ENCODE measurements at regions not wholly inside any gene's neighbourhood (a gene's known extent, or its start where the extent isn't known, plus 50 kb on each side); places are given as distances from the start of the nearest gene placed in this dataset.

GRCh38 chr9:113648586-113648985 is 185.1 kb downstream of the RGS3 start:
- no peaks in the 10 kb centered on the region for H3F3A ChIP-seq (ENCODE audit: insufficient read depth, low read length, poor library complexity, severe bottlenecking)
- H3K27me3 ChIP-seq (ENCODE audit: insufficient read depth, low read depth, low read length): no peaks in the 10 kb centered on the region
- H2AFZ ChIP-seq (ENCODE audit: low read depth, low read length): no peak overlapping the region
- no peaks in the 10 kb centered on the region for H3K36me3 ChIP-seq (ENCODE audit: insufficient read depth, low read length)
- no peak overlapping the region for H3K27ac ChIP-seq (ENCODE audit: low read length)
- no peaks in the 10 kb centered on the region for H3K9me3 ChIP-seq (ENCODE audit: low read length)
- no peaks in the 10 kb centered on the region for H4K20me1 ChIP-seq (ENCODE audit: insufficient read depth)
- no peak overlapping the region for H3K4me3 ChIP-seq (ENCODE audit: low read length)
- no peak overlapping the region for H3K9ac ChIP-seq (ENCODE audit: low read length)
- no peaks in the 10 kb centered on the region for H3K79me2 ChIP-seq (replicated peaks; ENCODE audit: insufficient read depth, low read length)
- no peak overlapping the region for H3K4me2 ChIP-seq (ENCODE audit: low read length)
- H3K9me2 ChIP-seq (ENCODE audit: insufficient read depth, low read length): no peaks in the 10 kb centered on the region
- TF ChIP-seq, protein P1, sequence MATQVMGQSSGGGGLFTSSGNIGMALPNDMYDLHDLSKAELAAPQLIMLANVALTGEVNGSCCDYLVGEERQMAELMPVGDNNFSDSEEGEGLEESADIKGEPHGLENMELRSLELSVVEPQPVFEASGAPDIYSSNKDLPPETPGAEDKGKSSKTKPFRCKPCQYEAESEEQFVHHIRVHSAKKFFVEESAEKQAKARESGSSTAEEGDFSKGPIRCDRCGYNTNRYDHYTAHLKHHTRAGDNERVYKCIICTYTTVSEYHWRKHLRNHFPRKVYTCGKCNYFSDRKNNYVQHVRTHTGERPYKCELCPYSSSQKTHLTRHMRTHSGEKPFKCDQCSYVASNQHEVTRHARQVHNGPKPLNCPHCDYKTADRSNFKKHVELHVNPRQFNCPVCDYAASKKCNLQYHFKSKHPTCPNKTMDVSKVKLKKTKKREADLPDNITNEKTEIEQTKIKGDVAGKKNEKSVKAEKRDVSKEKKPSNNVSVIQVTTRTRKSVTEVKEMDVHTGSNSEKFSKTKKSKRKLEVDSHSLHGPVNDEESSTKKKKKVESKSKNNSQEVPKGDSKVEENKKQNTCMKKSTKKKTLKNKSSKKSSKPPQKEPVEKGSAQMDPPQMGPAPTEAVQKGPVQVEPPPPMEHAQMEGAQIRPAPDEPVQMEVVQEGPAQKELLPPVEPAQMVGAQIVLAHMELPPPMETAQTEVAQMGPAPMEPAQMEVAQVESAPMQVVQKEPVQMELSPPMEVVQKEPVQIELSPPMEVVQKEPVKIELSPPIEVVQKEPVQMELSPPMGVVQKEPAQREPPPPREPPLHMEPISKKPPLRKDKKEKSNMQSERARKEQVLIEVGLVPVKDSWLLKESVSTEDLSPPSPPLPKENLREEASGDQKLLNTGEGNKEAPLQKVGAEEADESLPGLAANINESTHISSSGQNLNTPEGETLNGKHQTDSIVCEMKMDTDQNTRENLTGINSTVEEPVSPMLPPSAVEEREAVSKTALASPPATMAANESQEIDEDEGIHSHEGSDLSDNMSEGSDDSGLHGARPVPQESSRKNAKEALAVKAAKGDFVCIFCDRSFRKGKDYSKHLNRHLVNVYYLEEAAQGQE (IDR thresholded peaks at IDR 0.05; ENCODE audit: borderline replicate concordance): no peak
- TF ChIP-seq EZH2 (IDR thresholded peaks at IDR 0.05; ENCODE audit: borderline replicate concordance, insufficient read depth, low read length, poor library complexity, severe bottlenecking): no peak

- Histone ChIP-seq H3K79me2 (replicated peaks; ENCODE audit: insufficient read depth, low read length) (no peaks in the 10 kb centered on the region), H3K4me2 (ENCODE audit: low read length) (no peak overlapping the region), H3K9ac (ENCODE audit: low read length) (no peak overlapping the region), H3K27ac (ENCODE audit: low read length) (no peak overlapping the region), H3K9me2 (ENCODE audit: insufficient read depth, low read length) (no peaks in the 10 kb centered on the region), H2AFZ (ENCODE audit: low read depth, low read length) (no peak overlapping the region), H3K36me3 (ENCODE audit: insufficient read depth, low read length) (no peaks in the 10 kb centered on the region), H4K20me1 (ENCODE audit: insufficient read depth) (no peaks in the 10 kb centered on the region), H3K27me3 (ENCODE audit: insufficient read depth, low read depth, low read length) (no peaks in the 10 kb centered on the region), H3K4me3 (ENCODE audit: low read length) (no peak overlapping the region), H3F3A (ENCODE audit: insufficient read depth, low read length, poor library complexity, severe bottlenecking) (no peaks in the 10 kb centered on the region), H3K9me3 (ENCODE audit: low read length) (no peaks in the 10 kb centered on the region)
- TF ChIP-seq, protein P1 (IDR thresholded peaks at IDR 0.05; ENCODE audit: borderline replicate concordance): no peak
- no peak for TF ChIP-seq SMC3 (conservative IDR thresholded peaks at IDR 0.05; ENCODE audit: poor library complexity)
- TF ChIP-seq EP300 (conservative IDR thresholded peaks at IDR 0.05; ENCODE audit: poor library complexity, severe bottlenecking): no peak
- no peak for TF ChIP-seq MXI1 (conservative IDR thresholded peaks at IDR 0.05; ENCODE audit: poor library complexity, severe bottlenecking)
- TF ChIP-seq RAD21 (conservative IDR thresholded peaks at IDR 0.05): no peak
- TF ChIP-seq EZH2 (IDR thresholded peaks at IDR 0.05; ENCODE audit: borderline replicate concordance, insufficient read depth, low read length, poor library complexity, severe bottlenecking): no peak
- no peak for TF ChIP-seq POLR2AphosphoS5 (IDR thresholded peaks at IDR 0.05)
- no peak for TF ChIP-seq TAF1 (IDR thresholded peaks at IDR 0.05; ENCODE audit: low read depth)
- TF ChIP-seq, protein P2, sequence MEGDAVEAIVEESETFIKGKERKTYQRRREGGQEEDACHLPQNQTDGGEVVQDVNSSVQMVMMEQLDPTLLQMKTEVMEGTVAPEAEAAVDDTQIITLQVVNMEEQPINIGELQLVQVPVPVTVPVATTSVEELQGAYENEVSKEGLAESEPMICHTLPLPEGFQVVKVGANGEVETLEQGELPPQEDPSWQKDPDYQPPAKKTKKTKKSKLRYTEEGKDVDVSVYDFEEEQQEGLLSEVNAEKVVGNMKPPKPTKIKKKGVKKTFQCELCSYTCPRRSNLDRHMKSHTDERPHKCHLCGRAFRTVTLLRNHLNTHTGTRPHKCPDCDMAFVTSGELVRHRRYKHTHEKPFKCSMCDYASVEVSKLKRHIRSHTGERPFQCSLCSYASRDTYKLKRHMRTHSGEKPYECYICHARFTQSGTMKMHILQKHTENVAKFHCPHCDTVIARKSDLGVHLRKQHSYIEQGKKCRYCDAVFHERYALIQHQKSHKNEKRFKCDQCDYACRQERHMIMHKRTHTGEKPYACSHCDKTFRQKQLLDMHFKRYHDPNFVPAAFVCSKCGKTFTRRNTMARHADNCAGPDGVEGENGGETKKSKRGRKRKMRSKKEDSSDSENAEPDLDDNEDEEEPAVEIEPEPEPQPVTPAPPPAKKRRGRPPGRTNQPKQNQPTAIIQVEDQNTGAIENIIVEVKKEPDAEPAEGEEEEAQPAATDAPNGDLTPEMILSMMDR (IDR thresholded peaks at IDR 0.05; ENCODE audit: poor library complexity, severe bottlenecking): no peak
Observed at GRCh38 chr9:113649054-113649453, 185.5 kb downstream of the RGS3 start.

Data from neural cell (in vitro differentiated cells).